HG03108 (cell line): ENCODE measurements at regions not wholly inside any gene's neighbourhood (a gene's known extent, or its start where the extent isn't known, plus 50 kb on each side); places are given as distances from the start of the nearest gene placed in this dataset.

Experiments
- ATAC-seq: cut with Tn5 transposase; IDR thresholded peaks from one replicate; pipeline ENCODE4 v1.9.1; 2021; ENCODE audit warnings: moderate library complexity; ENCODE audit not compliant: unreplicated experiment

DNA sequence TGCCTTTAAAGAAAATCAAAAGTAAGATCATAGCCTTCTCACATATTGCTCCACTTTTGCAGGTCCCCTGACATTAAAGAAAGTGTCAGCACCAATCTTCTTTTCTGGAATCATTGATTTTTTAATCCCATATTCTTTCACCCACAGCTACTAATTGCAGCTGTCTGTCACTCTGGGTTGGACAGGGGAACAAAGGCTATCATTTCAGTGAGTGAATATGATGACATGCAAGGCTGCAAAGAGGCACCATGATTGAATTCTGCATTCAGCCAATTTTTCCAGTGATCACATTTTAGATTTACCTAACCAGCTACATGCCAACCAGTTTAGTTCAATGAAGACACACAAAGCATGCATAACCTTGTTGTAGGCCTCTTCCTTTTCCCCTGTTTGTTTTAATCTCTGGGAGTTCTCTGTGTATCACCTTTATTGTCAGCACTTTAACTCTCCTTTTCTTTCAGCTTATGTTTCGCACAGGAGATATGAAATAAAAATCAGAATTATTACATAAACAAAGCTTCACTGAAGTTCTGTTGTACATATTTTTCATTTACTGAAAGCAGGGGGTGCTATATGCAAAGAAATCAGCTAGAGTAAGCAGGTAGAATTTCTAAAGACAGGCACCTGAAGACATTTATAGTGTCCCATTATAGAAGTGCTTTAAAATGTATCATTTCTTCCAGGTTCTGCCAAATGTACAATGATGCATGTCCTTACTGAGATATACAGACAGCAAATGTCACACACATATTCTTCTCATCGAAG, 584.8 kb downstream of the PLA2G4A start:
- ATAC-seq = no peak

- ATAC-seq = no peak
Measured at GRCh38 chr1:187415065-187415464, 586.3 kb downstream of the PLA2G4A start.

GRCh38 chr1:187417520-187417919, 588.8 kb downstream of the PLA2G4A start:
- no peak for ATAC-seq

- no peak for ATAC-seq
Measured at GRCh38 chr1:187433598-187433997, 604.8 kb downstream of the PLA2G4A start.

GRCh38 chr1:187442603-187443002, 613.9 kb downstream of the PLA2G4A start:
- ATAC-seq = no peak

GRCh38 chr1:187443939-187444338, 615.2 kb downstream of the PLA2G4A start:
- no peak for ATAC-seq

DNA sequence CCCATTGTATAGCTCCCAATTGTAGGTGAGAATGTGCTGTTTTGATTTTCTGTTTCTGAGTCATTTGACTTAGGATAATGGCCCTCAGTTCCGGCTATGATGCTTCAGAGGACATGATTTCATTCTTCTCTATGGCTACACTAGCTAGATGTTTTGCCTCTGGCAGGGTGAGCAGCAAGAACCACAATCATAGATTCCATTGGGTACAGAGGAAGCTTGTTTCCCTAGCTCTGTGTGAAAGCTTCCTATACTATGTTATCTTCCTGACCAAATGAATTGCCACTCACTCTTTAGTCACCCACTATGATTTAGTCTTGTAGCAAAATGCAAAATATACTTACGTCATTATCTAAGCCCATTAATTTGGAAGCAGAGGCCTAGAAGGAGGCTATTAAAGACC, 616.3 kb downstream of the PLA2G4A start:
- ATAC-seq = no peak

DNA sequence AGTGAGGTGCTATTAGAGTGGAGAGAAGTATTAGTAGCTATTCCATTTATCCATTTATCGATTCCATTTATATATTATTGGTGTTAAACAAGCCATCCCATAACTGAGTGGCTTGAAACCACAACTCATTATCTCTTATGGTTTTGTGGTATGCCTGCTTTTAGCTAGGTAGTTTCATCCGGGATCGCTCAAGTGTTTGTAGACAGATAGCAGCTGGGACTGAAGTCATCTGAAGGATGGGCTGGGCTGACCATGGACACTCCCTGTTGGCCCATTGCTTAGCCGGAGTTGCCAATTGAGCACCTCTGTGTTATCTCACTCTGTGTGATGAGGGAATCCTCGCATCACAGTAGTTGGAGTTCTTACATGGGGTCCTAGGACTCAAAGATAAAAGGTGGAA, 622.5 kb downstream of the PLA2G4A start:
- ATAC-seq = no peak

GRCh38 chr1:187454010-187454409, 625.3 kb downstream of the PLA2G4A start:
- no peak for ATAC-seq

GRCh38 chr1:187456446-187456845, 627.7 kb downstream of the PLA2G4A start:
- no peak for ATAC-seq

- no peak for ATAC-seq
Measured at GRCh38 chr1:187460093-187460492, 631.3 kb downstream of the PLA2G4A start.

- no peak for ATAC-seq
Measured at GRCh38 chr1:187464320-187464719, 635.6 kb downstream of the PLA2G4A start.

- no peak for ATAC-seq
Measured at GRCh38 chr1:187465441-187465840, 636.7 kb downstream of the PLA2G4A start.

- no peak for ATAC-seq
Measured at GRCh38 chr1:187469836-187470235, 641.1 kb downstream of the PLA2G4A start.

DNA sequence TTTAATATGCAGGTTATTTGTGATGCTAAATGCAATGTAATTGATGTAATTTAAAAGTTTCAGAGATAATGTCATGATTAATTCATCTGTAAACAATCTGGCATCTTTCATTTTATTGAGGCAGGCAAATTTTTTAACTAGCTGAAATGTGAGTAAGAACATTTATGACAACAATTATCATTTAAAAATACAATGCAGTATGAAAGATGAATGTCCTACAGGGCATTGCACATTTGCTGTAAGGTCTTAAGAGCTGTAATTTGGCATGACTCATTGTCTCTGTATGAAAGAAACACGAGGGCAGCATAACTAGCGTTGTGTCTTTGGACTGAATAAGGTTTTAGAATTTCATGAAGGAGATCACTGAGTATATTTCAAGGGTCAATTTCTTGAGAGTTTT, 642.8 kb downstream of the PLA2G4A start:
- ATAC-seq = no peak

DNA sequence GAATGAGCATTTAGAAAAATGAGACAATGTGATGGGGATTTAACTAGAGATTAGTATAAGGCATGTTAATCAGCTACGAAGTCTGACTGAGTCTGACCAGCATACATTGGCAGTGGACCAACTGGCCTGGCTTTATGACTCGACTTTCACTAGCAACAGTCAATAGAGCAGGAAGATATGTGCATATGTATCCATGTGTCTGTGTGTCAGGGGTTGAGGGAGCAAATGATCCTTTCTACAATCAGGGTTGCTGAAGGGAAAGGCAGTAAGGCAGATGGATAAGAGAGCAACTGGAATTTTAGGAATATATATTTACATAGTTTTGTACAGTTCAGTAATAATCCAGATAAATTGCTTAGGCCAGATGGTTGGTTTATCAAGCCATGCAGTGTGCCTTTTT, 645.6 kb downstream of the PLA2G4A start:
- ATAC-seq = no peak

- no peak for ATAC-seq
Measured at GRCh38 chr1:187476671-187477070, 647.9 kb downstream of the PLA2G4A start.

DNA sequence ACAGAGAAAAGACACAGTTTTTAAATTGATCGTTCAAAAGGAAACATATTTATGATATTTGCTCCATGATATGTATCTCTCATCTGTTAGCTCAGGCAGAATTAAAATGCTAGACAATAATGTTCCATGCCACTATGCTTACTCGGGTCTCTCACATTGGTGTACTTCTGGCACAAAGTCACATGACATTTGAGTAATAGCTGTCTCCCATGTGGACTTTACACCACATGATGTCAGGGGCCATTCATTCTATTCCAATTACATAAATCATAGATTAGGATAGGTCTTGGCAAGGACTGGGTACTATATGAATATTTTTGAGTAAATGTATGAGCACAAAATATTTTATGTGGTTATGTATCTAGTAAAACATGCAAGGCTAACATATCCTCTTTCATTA, 648.4 kb downstream of the PLA2G4A start:
- no peak for ATAC-seq

GRCh38 chr1:187477535-187477934, 648.8 kb downstream of the PLA2G4A start:
- ATAC-seq = no peak

DNA sequence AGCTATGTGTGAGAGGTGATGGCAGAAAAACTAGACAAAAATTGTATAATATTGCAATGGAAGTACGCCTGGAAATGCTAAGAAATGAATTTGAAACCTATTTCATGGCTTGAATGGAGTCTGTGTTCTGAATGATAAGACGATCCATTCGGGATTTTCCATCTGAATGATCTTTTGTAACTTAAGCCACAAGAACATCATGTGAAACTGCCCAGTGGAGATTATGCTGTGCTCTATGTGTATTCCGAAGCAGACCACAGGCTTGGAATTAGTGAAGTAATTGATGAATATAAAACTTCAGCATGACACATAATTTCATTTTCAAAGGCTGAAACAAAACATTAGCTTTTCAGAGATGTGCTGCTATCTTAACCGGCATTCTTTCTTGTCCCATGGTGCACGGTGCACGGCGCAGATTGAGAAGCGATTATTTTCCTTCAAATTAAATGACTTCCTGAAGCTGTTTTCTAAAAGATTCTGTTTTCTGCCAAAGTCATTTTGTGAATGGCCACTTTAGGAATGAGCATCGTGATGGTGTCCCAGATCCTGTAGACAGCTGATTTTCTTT, 652.9 kb downstream of the PLA2G4A start:
- ATAC-seq = no peak

DNA sequence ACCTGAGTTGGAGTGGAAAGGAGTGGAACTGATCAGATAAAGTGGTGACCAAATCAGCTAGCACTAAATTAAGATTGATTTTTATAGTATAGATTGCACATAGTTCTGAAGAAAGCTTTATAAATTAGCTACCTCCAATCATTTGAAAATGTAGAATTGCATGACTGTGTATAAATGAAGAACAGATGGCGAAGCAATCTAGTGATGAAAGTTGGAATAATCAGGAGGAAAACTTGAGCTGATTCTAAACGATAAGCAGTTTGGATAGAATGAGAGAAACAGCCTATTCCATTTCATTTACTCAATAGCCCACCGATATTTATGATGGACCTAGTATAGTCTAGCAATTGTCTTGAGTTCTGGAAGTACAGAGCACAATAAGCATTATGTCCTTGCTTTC, 661.5 kb downstream of the PLA2G4A start:
- no peak for ATAC-seq

DNA sequence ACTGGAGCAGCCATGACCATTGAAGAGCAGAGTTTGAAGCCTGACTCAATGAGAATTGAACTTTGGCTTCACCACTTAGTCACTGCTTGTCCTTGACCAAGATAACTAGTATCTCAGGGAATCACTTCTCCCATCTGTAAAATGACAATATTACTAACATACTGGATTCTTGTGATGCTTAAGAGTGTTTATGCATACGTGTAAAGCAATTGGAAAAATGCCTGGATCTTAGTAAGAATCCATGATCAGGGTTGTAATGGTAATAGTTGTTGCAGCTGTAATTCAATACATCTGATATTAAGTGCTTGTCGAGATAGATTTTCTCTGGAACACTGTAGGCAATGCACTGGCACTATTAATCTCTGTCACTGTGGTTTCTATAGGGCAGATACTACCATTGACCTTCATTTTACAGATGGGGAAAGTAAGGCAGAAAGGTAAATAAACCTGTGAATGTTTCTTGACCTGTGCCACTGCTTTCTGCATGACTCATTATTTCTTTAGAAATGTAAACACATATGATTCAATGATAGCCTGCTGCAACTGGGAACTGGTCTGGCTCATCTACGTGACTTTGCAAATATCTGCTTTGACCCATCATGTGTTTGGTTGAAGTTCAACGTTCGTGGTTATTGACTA, 662.5 kb downstream of the PLA2G4A start:
- no peak for ATAC-seq
